ENCODE measurements at regions not wholly inside any gene's neighbourhood (a gene's known extent, or its start where the extent isn't known, plus 50 kb on each side); places are given as distances from the start of the nearest gene placed in this dataset.
"Not testable (repeated sequence)": the region's sequence is repeated elsewhere in the genome, so short reads cannot be mapped to it uniquely, and the experiment has no call there.

DNA sequence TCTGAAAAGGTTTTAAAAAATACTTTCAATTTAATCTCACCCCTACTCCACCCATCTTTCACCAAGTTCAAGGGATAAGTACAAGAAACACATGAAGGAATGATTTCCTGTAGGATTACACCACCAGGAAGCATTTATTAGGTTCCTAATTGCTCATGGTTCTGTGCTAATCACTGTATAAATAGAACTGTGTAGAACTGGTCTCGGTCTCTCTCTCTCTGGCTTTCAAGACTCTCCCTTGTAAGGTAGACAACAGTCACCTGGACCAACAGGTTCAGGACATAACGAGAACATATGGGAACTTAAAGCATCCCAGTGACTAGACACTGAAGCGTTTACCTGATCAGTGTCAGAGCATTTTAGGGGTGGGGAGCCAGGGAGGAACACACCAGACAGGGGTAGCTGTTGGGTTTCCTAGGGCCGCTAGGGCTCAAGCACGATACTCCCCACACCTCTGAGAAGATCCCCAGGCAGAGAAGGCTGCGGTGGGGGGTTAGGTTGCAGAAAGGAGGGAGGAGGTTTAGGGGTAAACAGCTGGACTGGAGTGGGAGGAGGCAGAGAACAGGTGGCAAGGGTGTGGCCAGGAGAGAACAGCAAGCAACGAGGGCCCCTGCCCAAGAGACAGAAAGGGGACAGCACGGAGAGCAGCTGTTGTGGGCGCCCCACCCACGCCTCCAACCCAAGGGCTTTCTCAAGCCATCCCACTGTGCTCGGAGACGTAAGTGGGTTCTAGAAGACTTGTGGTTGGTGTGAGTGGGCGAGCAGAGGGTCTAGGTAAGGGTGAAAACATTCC, 52.5 kb upstream of the USP6NL start:
- no peak for DNase-seq

DNA sequence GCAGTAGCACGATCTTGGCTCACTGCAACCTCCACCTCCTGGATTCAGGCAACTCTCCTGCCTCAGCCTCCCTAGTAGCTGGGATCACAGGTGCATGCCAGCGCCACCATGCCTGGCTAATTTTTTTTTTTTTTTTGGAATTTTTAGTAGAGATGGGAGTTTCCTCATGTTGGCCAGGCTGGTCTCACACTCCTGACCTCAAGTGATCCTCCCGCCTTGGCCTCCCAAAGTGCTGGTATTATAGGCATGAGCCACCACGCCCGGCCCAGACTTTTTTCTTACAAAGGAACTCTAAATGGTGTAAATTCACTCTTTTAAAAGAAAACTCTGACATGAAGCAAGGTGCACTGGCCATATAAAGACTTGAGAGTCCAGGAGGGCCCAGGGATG, 51.7 kb upstream of the USP6NL start:
- not testable (repeated sequence) for DNase-seq

DNA sequence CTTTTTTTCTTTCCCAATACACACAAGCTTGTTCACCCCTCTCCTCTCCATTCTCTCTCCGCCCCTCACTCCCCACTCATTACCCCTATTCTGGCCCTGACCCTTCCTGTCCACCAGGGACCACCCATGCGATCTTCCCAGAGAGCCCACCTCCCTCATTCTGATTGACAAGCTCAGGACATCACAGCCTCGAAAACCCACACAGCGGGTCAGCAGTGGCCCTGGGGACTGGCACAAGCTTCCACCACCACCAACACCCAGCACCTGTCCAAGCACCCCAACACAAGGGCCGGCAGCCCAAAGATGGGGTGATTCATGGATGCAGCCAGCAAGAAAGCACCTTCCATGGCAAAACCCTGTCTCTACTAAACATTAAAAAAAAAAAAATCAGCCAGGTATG, 50.0 kb upstream of the USP6NL start:
- DNase-seq: no peak

All from NCI-H1105 treated with DMSO at 0.1 percent for 48 hours (cell line).